ENCODE measurements at regions not wholly inside any gene's neighbourhood (a gene's known extent, or its start where the extent isn't known, plus 50 kb on each side); places are given as distances from the start of the nearest gene placed in this dataset.
A peak's percentile ranks its signal among the peaks of the same experiment; 100 is the strongest.

DNA sequence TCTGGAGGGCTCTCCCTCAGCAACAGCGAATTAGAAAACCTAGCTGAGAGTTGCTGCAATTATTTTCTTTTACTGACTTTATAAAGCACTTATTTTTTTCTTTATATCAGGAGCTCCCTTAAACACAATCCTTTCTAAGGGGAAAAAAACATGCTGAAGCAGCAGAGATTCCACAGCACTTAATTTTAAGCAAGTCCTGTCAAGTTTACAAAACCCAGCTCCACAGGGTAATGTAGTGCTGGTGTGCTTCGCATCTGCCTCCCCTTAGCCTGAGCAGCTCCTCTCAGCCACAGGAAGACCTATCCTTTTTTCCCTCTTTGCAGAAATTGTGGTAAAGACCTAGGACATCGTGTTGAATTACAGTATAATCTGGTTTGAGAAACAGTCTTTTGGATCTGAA, 208.1 kb upstream of the SYNDIG1 start:
- DNase-seq (ENCODE audit: low read depth) = no peak

DNA sequence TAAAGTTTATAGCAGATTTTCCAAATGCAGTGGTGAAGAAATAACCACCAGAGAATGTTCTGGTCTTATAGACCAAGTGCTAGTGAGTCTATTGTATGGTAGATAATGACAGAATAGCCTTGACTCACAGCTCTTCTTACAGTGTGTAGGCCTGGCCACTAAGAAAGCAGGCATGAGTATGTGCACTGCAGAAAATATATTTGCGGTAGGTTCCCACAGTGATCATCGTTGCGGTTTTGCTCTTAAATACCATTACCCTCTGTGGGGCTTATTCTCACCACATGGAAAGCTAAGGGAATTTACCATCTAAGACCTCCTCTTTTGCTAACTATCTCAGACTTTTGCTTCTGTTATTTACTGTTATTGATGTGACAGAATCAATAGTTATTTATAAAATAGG, 212.3 kb upstream of the SYNDIG1 start:
- DNase-seq (ENCODE audit: low read depth) = peak; percentile 11

DNA sequence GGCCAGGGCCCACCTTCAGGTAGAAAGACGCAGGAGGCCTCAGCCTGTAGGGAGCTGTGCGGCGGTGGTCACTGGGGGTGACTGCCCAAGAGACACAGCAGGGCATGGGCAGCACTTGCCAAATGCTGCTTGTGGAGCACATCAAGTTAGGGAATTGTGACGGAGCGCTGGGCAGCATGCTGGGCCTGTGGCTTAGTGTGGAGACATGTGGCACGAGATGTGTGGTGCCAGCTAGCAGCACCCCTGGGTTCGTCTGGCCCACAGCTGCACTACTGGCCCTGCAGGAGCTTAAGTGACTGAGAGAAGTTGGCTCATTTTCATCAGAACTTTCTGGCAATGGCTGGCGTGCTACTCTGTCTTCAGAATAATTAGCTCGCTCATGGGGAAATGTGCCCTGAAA, 213.1 kb upstream of the SYNDIG1 start:
- no peak for DNase-seq (ENCODE audit: low read depth)

- DNase-seq (ENCODE audit: low read depth) = no peak
Observed at GRCh38 chr20:24254480-24254879, 214.9 kb upstream of the SYNDIG1 start.

DNA sequence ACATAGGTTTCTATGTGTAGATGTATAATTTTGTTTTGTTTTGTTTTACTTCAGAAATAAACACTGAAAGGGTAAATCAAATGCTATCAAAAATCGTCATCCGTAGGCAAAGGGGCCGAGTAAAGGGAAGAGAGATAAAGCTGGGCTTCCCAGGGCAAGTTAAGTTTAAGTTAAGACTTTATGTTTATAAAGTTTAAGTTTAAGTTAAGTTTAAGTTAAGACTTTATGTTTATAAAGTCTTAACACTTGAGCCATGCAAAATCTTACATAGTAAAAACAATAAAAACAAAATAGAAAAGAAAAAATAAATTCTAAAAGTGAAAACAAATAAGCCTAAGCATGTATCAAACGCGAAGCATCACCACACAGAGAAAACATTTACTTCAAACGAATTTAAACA, 216.1 kb upstream of the SYNDIG1 start:
- no peak for DNase-seq (ENCODE audit: low read depth)

- DNase-seq (ENCODE audit: low read depth) = no peak
Observed at GRCh38 chr20:24245094-24245493, 224.3 kb upstream of the SYNDIG1 start.

- no peak for DNase-seq (ENCODE audit: low read depth)
Observed at GRCh38 chr20:24242763-24243162, 226.7 kb upstream of the SYNDIG1 start.

DNA sequence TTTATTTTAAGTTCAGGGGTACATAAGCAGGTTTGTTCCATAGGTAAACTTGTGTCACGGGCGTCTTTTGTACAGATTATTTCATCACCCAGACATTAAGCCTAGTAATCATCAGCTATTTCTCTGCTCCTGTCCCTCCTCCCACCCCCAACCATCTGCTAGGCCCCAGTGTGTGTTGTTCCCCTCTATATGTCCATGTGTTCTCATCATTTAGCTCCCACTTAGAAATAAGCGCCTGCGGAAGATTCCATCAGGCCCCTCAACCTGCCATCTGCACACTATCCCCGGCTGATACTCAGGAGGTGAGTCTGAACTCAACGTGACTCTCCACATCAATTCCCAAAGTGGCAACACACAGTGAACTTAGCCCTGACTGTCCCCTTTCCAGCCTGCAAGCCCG, 228.0 kb upstream of the SYNDIG1 start:
- no peak for DNase-seq (ENCODE audit: low read depth)

DNA sequence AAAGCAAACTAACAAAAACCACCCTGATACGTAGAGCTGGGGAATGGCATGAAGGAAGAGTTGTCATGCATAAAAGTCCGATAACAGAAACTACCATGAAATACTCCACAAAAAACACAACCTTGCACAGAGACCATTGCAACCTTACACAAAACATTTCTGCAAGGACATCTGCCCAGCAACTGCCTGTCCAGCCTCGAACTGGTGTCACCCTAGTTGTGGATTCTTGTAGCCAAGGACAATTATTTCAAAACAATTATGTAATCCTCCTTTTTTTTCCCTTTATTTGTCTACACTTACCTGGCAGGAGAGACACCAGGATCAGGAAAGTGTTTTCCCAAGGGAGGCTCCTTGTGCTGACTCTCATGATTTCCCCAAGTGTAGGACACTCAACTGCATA, 232.5 kb upstream of the SYNDIG1 start:
- DNase-seq (ENCODE audit: low read depth) = no peak

DNA sequence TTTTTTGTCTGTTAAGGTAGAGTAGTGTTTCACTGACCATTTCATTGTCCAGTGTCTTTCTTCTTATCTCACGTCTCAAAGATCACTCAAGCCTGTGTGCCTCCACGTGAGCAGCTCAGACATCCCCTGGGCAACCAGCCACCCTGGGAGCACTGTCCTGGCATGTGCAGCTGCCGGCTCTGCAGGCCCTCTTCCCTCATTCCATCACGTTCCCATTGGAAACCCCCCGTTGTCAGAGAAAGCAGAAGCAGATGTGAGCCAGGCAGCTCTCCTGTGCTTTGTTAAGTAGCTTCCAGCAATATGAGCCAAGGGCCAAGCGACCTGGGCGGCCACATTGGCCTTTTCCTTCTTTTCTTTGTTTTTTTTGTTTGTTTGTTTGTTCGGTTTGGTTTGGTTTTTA, 233.2 kb upstream of the SYNDIG1 start:
- no peak for DNase-seq (ENCODE audit: low read depth)

DNA sequence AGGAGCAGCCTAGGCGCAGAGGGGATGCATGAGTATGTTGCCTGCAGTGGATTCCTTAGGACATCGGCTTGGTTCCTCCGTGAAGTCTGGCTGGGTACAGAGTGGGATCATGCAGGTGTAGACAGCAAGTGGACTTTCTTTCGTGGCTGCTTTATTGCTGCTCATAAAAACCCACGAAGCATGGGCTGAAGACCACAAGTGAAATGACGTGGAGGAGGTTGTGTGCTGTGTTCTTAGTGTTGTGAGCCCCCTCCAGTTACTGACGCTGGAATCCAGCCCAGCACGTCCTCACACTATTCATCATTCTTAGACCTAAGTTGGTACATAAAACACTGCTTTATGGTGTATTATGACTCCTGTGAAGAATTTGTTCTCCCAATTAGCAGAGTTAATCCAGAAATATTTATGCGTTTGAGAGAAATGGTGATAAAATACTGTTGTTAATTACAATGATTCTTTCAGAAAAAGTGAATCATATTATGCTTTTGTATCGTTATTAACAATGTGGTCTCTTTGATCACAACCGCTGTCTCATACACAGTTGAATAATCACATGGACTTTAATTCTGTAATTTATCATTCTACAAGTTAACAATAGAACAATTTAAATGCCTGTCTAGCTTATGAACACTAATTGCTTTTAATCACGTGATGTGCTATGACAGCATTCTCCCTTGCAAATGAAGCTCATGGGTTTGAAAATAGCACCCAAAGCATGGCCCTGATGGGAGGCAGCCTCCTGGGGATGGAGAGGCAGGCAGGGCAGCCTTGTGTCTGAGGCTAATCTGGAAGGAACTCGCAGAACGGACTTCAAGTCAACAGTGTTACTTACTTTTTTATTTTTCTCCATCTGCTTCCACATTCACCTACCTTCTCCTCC, 233.9 kb upstream of the SYNDIG1 start:
- no peak for DNase-seq (ENCODE audit: low read depth)

DNA sequence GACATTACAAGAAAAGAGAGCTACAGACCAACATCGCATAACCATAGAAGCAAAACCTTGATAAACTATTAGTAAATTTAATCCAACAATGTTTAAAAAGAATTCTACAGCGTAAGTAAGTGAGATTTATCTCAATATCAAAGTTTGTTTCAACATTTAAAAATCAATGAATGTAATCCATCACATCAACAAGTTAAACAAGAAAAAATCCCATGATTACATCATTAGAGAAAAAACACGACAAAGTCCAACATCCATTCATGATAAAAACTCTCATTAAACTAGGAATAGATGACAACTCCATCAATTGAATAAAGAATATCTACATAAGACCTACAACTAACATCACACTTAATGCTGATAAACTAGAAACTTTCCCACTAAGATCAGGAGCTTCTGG, 239.0 kb upstream of the GGTLC1 start:
- DNase-seq (ENCODE audit: low read depth) = no peak

DNA sequence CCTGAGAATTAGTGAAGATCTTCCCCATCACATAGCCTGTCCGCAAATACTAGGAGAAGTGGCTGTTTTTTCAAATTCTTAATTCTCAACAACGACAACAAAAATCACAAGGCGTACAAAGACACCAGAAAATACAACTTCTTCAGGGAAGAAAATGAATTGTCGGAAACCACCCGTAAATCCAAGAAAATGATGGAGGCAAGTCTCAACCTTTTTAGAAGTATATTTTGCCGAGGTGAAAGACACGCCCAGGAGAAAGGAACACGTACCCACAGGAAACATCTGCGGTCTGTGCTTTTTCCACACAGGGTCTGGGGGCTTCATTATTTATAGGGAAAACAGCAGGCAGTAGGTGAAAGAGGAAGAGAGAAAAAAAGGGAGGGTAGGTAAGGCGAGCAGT, 223.9 kb upstream of the GGTLC1 start:
- DNase-seq (ENCODE audit: low read depth) = no peak

GRCh38 chr20:24211972-24212371, 223.4 kb upstream of the GGTLC1 start:
- DNase-seq (ENCODE audit: low read depth) = no peak

DNA sequence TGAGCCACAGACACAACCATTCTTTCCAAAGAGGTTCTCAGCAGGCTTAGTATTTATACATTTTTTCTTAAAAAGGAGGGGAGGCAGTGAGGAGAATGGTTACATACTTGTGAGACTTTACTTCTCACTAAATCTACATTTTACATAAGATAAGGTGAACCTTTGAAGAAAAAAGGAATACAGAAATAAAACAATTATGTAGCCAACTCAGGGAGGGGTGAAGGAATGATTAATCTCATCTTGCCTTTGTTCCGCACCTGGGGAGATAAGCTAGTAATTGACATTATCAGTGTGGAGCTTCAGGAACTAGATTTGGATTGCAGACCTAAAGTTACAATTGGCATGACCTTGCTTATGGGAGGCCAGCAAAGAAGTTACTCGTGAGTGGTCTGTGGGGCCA, 221.8 kb upstream of the GGTLC1 start:
- no peak for DNase-seq (ENCODE audit: low read depth)

GRCh38 chr20:24208652-24209051, 220.1 kb upstream of the GGTLC1 start:
- no peak for DNase-seq (ENCODE audit: low read depth)

DNA sequence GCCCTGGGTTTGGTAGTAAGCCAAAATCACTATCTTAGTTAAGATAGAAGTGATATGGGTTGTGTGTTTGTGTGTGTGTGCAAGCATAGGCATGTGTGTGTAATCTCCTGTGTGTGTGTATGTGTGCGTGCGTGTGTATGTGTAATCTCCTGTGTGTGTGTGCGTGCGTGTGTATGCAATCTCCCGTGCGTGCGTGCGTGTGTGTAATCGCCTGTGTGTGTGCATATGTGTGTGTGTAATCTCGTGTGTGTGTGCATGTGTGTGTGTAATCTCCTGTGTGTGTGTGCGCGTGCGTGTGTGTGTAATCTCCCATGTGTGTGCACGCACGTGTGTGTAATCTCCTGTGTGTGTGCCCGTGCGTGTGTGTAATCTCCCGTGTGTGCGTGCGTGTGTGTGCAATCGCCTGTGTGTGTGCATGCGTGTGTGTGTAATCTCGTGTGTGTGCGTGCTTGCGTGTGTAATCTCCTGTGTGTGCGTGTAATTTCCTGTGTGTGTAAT, 219.3 kb upstream of the GGTLC1 start:
- DNase-seq (ENCODE audit: low read depth) = no peak

DNA sequence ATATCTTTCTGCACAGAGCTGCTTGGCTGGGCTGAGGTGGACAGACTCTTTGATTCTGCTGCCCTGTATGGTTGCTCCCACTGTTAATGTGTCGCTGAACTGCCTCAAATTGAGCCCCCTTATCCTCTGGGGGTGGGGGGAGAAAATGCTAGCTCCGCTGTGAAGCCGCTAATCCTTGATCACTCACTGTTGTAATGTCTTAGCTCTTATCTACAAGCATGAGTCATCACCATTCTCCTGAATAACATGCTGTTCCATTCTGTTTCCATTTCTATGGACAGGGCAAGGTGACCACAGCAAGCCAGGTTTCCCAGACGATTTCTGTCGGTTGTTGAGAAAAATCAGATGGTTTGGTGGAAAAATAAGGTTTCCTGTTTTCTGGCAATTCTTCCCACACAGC, 218.4 kb upstream of the GGTLC1 start:
- peak; percentile 16 for DNase-seq (ENCODE audit: low read depth)

DNA sequence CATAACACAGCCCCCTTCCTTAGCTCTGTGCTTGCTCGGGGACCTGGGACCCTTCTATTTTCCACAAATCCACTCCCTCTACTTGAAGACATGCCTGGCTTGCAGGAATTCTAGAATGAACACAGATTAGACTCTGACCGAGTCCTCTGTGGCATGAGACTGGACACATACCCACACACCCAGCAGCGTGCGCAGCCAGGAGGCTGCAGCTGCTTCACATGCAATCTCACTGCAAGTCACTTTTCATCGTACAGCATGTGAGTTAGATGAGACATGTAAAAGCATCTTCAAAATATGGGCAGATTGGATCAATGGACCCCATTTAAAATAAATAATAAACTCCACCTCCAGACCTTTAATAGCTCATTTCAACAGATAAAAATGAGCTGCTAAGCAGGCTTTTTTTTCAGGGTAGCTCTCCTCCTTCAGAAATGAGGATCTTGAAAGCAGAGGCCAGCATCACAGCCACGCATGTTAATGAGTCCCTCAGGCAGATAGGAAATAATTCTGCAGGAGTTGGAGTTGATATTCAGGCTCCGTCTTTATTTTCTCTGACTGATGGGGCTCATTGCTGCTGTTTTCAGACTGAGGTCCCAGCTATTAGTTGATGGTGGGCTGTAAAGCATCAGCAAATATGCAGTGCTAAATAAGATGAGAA, 215.1 kb upstream of the GGTLC1 start:
- DNase-seq (ENCODE audit: low read depth) = no peak

DNA sequence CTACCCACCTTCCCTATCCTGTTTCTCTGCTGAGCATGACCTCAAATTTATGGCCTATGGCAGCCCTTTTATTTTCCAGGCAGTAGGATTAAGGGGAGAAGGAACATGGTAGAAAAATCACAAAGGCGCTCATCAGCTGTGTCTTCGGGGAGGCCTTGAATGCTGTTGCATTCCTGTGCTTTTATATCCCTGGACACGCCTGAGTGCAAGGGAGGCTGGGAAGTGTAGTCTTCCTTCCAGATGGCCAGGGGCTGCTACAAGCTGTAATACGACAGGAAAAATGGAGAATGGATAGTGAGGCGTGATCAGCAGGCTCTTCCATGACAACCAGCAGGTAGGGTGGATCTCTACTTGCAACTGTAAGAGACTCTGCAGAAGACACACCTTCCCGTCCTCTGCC, 210.9 kb upstream of the GGTLC1 start:
- no peak for DNase-seq (ENCODE audit: low read depth)

DNA sequence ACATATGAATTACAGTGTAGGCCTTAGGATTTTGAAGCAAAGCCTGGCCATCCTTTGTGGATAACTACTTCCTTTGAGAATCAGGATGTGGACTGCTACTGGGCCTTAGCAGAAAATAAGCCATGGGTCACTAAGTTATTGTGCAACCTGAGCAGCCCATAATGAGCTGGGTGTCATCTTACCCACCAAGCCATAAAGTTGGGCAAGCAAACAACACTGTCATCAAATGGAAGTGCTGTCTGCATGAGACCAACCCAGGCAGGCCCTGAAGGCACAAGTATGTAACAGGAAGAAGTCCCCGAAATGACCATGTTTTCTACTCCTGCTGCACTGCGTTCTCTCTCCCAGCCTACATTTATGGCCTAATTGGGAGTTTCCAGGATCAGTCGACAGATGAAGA, 205.6 kb upstream of the GGTLC1 start:
- DNase-seq (ENCODE audit: low read depth) = no peak

- DNase-seq (ENCODE audit: low read depth) = no peak
Observed at GRCh38 chr20:24190905-24191304, 202.3 kb upstream of the GGTLC1 start.

DNA sequence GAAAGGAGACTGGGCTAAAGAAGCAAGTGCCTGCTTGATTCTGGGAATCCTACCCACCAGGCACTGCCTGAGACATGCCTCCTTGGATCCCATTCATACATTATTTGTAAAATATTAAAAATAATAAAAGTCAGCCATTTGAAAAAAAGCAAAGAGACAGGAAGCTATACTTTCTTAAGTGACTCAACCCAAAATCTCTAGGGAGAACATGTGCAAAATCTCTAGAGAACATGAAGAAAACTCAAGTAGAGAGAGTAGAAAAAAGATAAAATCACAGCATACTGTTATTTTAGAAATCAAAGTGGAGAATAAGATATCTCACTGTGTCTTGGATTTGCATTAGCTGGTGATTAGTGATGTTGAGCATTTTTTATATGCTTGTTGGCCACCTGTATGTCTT, 197.2 kb upstream of the GGTLC1 start:
- DNase-seq (ENCODE audit: low read depth) = no peak

DNA sequence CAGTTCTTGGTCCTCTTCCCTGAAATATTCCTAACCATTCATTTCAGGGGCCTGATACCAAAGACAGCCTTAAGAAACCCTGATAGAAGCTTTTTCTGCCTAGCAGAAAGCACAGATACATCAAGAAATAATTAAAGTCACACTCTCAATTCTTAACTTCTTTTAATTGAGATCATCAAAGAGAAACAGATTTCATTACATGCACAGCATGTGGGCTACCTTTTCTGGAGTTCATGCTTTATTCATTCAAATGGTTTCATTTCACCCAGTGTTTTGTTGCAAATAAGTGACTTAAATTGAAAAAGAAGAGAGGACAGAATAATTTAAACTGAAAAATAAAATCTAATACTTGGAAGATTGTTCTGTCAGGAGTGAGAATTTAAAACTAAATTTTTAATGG, 192.6 kb upstream of the GGTLC1 start:
- no peak for DNase-seq (ENCODE audit: low read depth)
